Keratinocyte (primary cell): ENCODE measurements at regions not wholly inside any gene's neighbourhood (a gene's known extent, or its start where the extent isn't known, plus 50 kb on each side); places are given as distances from the start of the nearest gene placed in this dataset.

Source experiments
- CTCF ChIP-seq, 3 experiments: IDR thresholded peaks in 1 of 3; conservative IDR thresholded peaks in 1 of 3; optimal IDR thresholded peaks in 1 of 3; 2 replicates in 2 of 3; 3 replicates in 1 of 3; pipeline versions ENCODE3 to v1.5.1; 2011; ENCODE audit warnings: low read length in 3 of 3, mild to moderate bottlenecking in 3 of 3, moderate library complexity in 2 of 3, control low read depth in 1 of 3, inconsistent platforms in 1 of 3; ENCODE audit not compliant: insufficient read depth in 2 of 3; ENCODE audit errors: extremely low read depth in 1 of 3
- EZH2 ChIP-seq: IDR thresholded peaks from one replicate; pipeline ENCODE4 v1.6.1; 2012; ENCODE audit warnings: inconsistent platforms, mild to moderate bottlenecking, low read length, moderate library complexity

GRCh38 chr10:44828508-44829142 lies 82.5 kb upstream of the TMEM72 start:
- TF ChIP-seq CTCF (optimal IDR thresholded peaks at IDR 0.05 in 1 of 3, IDR thresholded peaks at IDR 0.05 in 1 of 3, conservative IDR thresholded peaks at IDR 0.05 in 1 of 3; ENCODE audit: extremely low read depth in 1 of 3, insufficient read depth in 2 of 3, low read length in 3 of 3) (no peak), EZH2 (no peak)
